ENCODE measurements at regions not wholly inside any gene's neighbourhood (a gene's known extent, or its start where the extent isn't known, plus 50 kb on each side); places are given as distances from the start of the nearest gene placed in this dataset.
"Not testable (repeated sequence)": the region's sequence is repeated elsewhere in the genome, so short reads cannot be mapped to it uniquely, and the experiment has no call there.

DNA sequence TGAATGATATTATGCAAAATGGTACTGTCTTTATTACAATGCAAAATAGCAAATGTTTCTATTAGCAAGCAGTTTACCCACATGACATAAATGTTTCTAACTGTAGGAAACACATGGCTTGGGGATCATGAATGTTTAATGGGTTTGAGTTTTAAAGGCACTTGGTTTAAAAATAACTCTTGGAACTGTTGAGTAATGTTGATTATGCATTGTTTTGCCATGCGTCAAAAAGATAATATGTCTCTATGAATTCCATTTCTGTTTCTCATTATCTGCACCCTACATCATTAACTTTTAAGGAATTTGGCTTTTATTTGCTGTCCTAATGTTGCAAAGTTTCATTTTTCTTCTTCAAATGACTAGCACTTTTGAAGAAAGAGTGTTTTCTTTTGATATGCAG is 1355.5 kb downstream of the SUCLG1 start:
- Histone ChIP-seq H3K9me3 (ENCODE audit: insufficient read depth, low read length) (no peaks in the 10 kb centered on the region), H3K4me1 (ENCODE audit: insufficient read depth, insufficient read length) (no peaks in the 10 kb centered on the region), H3K27me3 (ENCODE audit: insufficient read depth, insufficient read length) (no peaks in the 10 kb centered on the region), H3K36me3 (ENCODE audit: insufficient read depth, insufficient read length, low read length) (no peaks in the 10 kb centered on the region), H3K4me3 (ENCODE audit: insufficient read length, low read depth) (no peak overlapping the region), H3K9ac (ENCODE audit: insufficient read length, low read depth) (no peak overlapping the region)
- DNase-seq (ENCODE audit: low read depth, low spot score): no peak
- TF ChIP-seq ZNF274 (IDR thresholded peaks at IDR 0.05; ENCODE audit: low read depth, low read length) (no peak), YY1 (IDR thresholded peaks at IDR 0.05; ENCODE audit: insufficient read depth, insufficient read length) (no peak), SUZ12 (IDR thresholded peaks at IDR 0.05; ENCODE audit: extremely low read depth, insufficient read depth, insufficient read length) (no peak)

DNA sequence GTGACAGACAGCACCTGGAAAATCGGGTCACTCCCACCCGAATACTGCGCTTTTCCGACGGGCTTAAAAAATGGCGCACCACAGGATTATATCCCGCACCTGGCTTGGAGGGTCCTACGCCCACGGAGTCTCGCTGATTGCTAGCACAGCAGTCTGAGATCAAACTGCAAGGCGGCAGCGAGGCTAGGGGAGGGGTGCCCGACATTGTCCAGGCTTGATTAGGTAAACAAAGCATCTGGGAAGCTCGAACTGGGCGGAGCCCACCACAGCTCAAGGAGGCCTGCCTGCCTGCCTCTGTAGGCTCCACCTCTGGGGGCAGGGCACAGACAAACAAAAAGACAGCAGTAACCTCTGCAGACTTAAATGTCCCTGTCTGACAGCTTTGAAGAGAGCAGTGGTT is 1370.0 kb downstream of the SUCLG1 start:
- H3K9me3 ChIP-seq (ENCODE audit: insufficient read depth, low read length); H3K36me3 ChIP-seq (ENCODE audit: insufficient read depth, insufficient read length, low read length); H3K27me3 ChIP-seq (ENCODE audit: insufficient read depth, insufficient read length); H3K9ac ChIP-seq (ENCODE audit: insufficient read length, low read depth); H3K4me1 ChIP-seq (ENCODE audit: insufficient read depth, insufficient read length): not testable (repeated sequence)
- DNase-seq (ENCODE audit: low read depth, low spot score): peak; percentile 33
- H3K4me3 ChIP-seq (ENCODE audit: insufficient read length, low read depth): peak overlapping the region; percentile 43

DNA sequence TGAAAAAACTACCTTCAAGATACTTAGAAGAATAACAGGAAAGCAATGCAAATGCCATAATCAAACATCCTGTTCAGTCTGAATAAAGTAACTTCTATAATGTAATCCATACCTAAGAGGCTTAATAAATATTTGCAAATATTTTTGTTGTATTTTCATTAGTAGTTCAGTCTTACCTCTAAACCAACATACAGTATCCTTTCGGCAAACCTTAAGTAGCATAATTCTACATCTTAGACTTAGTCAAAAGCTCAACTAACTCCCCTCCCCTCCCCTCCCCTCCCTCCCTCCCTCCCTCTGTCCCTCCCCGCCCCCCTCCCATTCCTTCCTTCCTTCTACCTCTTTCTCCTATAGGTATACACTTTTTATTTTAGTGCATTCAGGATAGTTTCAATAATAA is 1373.2 kb downstream of the SUCLG1 start:
- DNase-seq (ENCODE audit: low read depth, low spot score): no peak
- TF ChIP-seq SUZ12 (IDR thresholded peaks at IDR 0.05; ENCODE audit: extremely low read depth, insufficient read depth, insufficient read length) (no peak), ZNF274 (IDR thresholded peaks at IDR 0.05; ENCODE audit: low read depth, low read length) (no peak), YY1 (IDR thresholded peaks at IDR 0.05; ENCODE audit: insufficient read depth, insufficient read length) (no peak)
- Histone ChIP-seq H3K9ac (ENCODE audit: insufficient read length, low read depth) (no peak overlapping the region), H3K9me3 (ENCODE audit: insufficient read depth, low read length) (no peaks in the 10 kb centered on the region), H3K36me3 (ENCODE audit: insufficient read depth, insufficient read length, low read length) (no peaks in the 10 kb centered on the region), H3K27me3 (ENCODE audit: insufficient read depth, insufficient read length) (no peaks in the 10 kb centered on the region), H3K4me3 (ENCODE audit: insufficient read length, low read depth) (no peak overlapping the region), H3K4me1 (ENCODE audit: insufficient read depth, insufficient read length) (no peaks in the 10 kb centered on the region)

DNA sequence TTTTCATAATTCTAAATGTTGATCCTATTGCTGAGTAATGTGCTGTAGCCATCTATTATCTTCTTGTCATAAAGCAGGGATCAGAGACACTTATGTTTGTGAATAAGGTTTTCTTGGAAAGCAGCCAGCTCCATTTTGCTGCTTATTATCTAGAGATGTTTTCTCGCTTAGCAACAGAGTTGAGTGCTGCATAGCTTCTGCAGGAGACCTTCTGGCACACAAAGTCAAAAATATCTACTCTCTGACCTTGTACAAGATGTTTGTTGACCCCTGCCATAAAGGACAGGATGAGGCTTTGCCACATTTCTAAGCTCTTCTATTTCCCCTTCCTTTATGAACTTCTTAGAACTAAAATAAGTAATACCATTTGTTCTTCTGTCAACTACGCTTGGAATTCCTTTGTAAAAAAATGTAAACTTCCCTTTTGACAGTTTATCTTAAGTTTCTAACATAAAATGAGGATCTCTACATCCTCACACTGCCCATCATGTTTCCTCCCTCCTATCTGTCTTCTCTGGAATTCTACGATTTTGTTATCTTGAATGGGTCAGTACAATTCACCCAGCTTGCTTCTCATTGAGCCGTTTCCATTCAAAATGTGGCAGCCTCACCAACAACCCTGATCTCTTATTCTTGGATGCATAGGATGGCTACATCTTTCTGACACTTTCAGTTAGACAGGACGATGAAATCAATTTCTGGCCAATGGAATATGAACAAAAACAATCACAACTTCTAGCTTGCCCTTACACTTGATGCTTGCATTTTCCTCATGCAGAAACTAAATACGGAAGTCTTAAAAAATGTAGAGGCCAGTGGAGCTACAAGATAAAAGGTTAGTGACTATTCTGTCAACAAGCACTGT is 1377.0 kb downstream of the SUCLG1 start:
- no peak overlapping the region for H3K9ac ChIP-seq (ENCODE audit: insufficient read length, low read depth)
- H3K4me3 ChIP-seq (ENCODE audit: insufficient read length, low read depth): no peak overlapping the region
- H3K4me1 ChIP-seq (ENCODE audit: insufficient read depth, insufficient read length): no peaks in the 10 kb centered on the region
- TF ChIP-seq SUZ12 (IDR thresholded peaks at IDR 0.05; ENCODE audit: extremely low read depth, insufficient read depth, insufficient read length) (no peak), YY1 (IDR thresholded peaks at IDR 0.05; ENCODE audit: insufficient read depth, insufficient read length) (no peak), ZNF274 (IDR thresholded peaks at IDR 0.05; ENCODE audit: low read depth, low read length) (no peak)
- no peaks in the 10 kb centered on the region for H3K27me3 ChIP-seq (ENCODE audit: insufficient read depth, insufficient read length)
- H3K9me3 ChIP-seq (ENCODE audit: insufficient read depth, low read length): no peaks in the 10 kb centered on the region
- no peak for DNase-seq (ENCODE audit: low read depth, low spot score)
- H3K36me3 ChIP-seq (ENCODE audit: insufficient read depth, insufficient read length, low read length): no peaks in the 10 kb centered on the region

DNA sequence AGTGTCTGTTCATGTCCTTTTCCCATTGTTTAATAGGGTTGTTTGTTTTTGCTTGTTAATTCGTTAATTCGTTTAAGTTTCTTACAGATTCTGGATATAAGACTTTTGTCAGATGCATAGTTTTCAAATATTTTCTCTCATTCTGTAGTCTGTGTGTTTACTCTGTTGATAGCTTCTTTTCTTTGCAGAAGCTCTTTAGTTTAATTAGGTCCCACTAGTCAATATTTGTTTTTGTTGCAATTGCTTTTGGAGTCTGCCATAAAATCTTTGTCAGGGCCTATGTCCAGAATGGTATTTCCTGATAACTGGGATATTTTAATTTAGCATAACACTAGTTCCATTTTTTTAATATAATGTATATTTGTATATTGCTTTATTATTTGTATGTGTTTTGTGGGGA is 1380.1 kb downstream of the SUCLG1 start:
- Histone ChIP-seq H3K9me3 (ENCODE audit: insufficient read depth, low read length) (no peaks in the 10 kb centered on the region), H3K4me1 (ENCODE audit: insufficient read depth, insufficient read length) (no peaks in the 10 kb centered on the region), H3K9ac (ENCODE audit: insufficient read length, low read depth) (no peak overlapping the region), H3K4me3 (ENCODE audit: insufficient read length, low read depth) (no peak overlapping the region), H3K36me3 (ENCODE audit: insufficient read depth, insufficient read length, low read length) (no peaks in the 10 kb centered on the region), H3K27me3 (ENCODE audit: insufficient read depth, insufficient read length) (no peaks in the 10 kb centered on the region)
- no peak for DNase-seq (ENCODE audit: low read depth, low spot score)
- TF ChIP-seq ZNF274 (IDR thresholded peaks at IDR 0.05; ENCODE audit: low read depth, low read length) (no peak), SUZ12 (IDR thresholded peaks at IDR 0.05; ENCODE audit: extremely low read depth, insufficient read depth, insufficient read length) (no peak), YY1 (IDR thresholded peaks at IDR 0.05; ENCODE audit: insufficient read depth, insufficient read length) (no peak)

DNA sequence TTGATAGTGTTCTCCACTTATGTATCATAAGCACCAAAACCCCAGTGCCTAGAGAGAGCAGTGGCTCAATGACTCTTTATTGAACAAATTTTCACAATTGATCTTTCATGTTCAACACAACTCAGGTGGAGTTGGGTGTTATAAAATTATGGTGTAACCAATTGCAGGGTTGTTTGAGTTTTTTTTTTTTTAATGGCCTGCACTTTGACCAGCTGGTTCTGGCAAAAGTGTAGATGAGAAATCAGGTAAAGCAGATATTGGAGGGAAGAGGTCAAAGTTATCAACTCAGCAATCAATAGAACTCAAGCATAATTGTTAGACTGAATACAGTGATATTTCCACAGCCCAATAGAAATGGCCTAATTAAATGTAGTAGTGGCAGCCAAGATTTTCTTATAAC is 1386.3 kb downstream of the SUCLG1 start:
- Histone ChIP-seq H3K4me1 (ENCODE audit: insufficient read depth, insufficient read length) (no peaks in the 10 kb centered on the region), H3K9ac (ENCODE audit: insufficient read length, low read depth) (no peak overlapping the region), H3K36me3 (ENCODE audit: insufficient read depth, insufficient read length, low read length) (no peaks in the 10 kb centered on the region), H3K4me3 (ENCODE audit: insufficient read length, low read depth) (no peak overlapping the region), H3K27me3 (ENCODE audit: insufficient read depth, insufficient read length) (no peaks in the 10 kb centered on the region), H3K9me3 (ENCODE audit: insufficient read depth, low read length) (no peaks in the 10 kb centered on the region)
- no peak for DNase-seq (ENCODE audit: low read depth, low spot score)
- TF ChIP-seq ZNF274 (IDR thresholded peaks at IDR 0.05; ENCODE audit: low read depth, low read length) (no peak), SUZ12 (IDR thresholded peaks at IDR 0.05; ENCODE audit: extremely low read depth, insufficient read depth, insufficient read length) (no peak), YY1 (IDR thresholded peaks at IDR 0.05; ENCODE audit: insufficient read depth, insufficient read length) (no peak)

DNA sequence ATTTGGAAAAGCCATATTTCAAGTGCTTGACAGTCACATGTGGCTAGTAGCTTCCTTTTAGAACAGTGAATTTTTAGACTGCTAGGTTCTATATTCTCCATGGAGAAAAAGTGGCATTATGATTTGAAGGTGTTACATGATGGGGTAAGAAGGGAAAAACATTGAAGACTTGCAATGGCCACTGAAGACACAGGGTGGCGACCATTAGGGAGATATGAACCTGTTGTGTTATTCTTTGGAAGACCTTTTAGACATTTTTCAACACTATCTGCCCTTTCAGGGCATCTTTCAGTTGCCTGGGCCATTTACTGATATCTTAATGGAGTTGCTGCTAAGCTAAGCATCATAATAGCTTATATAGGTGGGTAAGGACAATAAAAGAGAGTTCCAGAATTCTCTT is 1387.2 kb downstream of the SUCLG1 start:
- Histone ChIP-seq H3K4me3 (ENCODE audit: insufficient read length, low read depth) (no peak overlapping the region), H3K4me1 (ENCODE audit: insufficient read depth, insufficient read length) (no peaks in the 10 kb centered on the region), H3K36me3 (ENCODE audit: insufficient read depth, insufficient read length, low read length) (no peaks in the 10 kb centered on the region), H3K9ac (ENCODE audit: insufficient read length, low read depth) (no peak overlapping the region), H3K9me3 (ENCODE audit: insufficient read depth, low read length) (no peaks in the 10 kb centered on the region), H3K27me3 (ENCODE audit: insufficient read depth, insufficient read length) (no peaks in the 10 kb centered on the region)
- TF ChIP-seq SUZ12 (IDR thresholded peaks at IDR 0.05; ENCODE audit: extremely low read depth, insufficient read depth, insufficient read length) (no peak), YY1 (IDR thresholded peaks at IDR 0.05; ENCODE audit: insufficient read depth, insufficient read length) (no peak), ZNF274 (IDR thresholded peaks at IDR 0.05; ENCODE audit: low read depth, low read length) (no peak)
- DNase-seq (ENCODE audit: low read depth, low spot score): no peak

Measured in NT2/D1 (cell line).